Adrenal gland (tissue), 9 donors: ENCODE measurements at regions not wholly inside any gene's neighbourhood (a gene's known extent, or its start where the extent isn't known, plus 50 kb on each side); places are given as distances from the start of the nearest gene placed in this dataset.

ENCODE experiments used
- DNase-seq, 7 donors: peaks; one replicate each; pipeline ENCODE4 v3.0.0-alpha.2; 2019 to 2020
- H3K27ac ChIP-seq, 5 donors: fragments of 200-600 bp; sonication (generic) in 4 of 5; 1 replicate in 3 of 5; 2 replicates in 2 of 5; pipeline versions ENCODE4 v1.5.1 to v1.8.0; 2016 to 2020; ENCODE audit warnings: mild to moderate bottlenecking in 1 of 5
- H3K27me3 ChIP-seq: fragments of 200-600 bp; 2 replicates; pipeline ENCODE4 v1.8.0; 2021
- H3K36me3 ChIP-seq, 2 donors: fragments of 200-600 bp; replicated peaks in 1 of 2; 1 replicate in 1 of 2; 2 replicates in 1 of 2; pipeline versions ENCODE4 v1.5.1 to v1.8.0; 2018 to 2022
- H3K4me1 ChIP-seq, 2 donors: fragments of 200-600 bp; replicated peaks in 1 of 2; 1 replicate in 1 of 2; 2 replicates in 1 of 2; pipeline versions ENCODE4 v1.5.1 to v1.8.0; 2018 to 2021
- H3K4me3 ChIP-seq, 4 donors: fragments of 200-600 bp; sonication (generic) in 3 of 4; one replicate each; pipeline ENCODE4 v1.5.1; 2016 to 2018
- H3K9me3 ChIP-seq, 3 donors: fragments of 200-600 bp; sonication (generic) in 1 of 3; replicated peaks in 1 of 3; 1 replicate in 2 of 3; 2 replicates in 1 of 3; pipeline versions ENCODE4 v1.5.1 to v1.8.0; 2016 to 2021
- POLR2A ChIP-seq, 2 donors: fragments of 450-650 bp; IDR thresholded peaks; one replicate each; pipeline ENCODE4 v1.6.1; 2017; ENCODE audit warnings: antibody characterized with exemption in 2 of 2, mild to moderate bottlenecking in 2 of 2, moderate library complexity in 1 of 2
- whole genome bisulfite sequencing, 4 donors: extraction: QIAGEN DNeasy Blood & Tissue Kit in 2 of 4; methylation state at CpG; one replicate each; pipeline versions ENCODE4 v1.1.5 to v1.1.7; 2013 to 2017; 5-methylcytosine and 5-hydroxymethylcytosine counted together
- intact Hi-C, 2 donors: fragments of 100-400 bp; cut with DNase I; formaldehyde crosslinking; loops; one replicate each; pipeline versions ENCODE4 v1.14.1 to v1.15.0; 2022 to 2023
- TF ChIP-seq, protein P1 (sequence below), 6 experiments: fragments of 450-650 bp in 4 of 6; fragments of 200-600 bp in 2 of 6; sonication (generic) in 1 of 6; IDR thresholded peaks; 1 replicate in 5 of 6; 2 replicates in 1 of 6; pipeline versions ENCODE4 v1.5.1 to v1.8.0; 2016 to 2021; ENCODE audit warnings: antibody characterized with exemption in 6 of 6, mild to moderate bottlenecking in 2 of 6, moderate library complexity in 1 of 6
- donor health status: healthy with polysubstance abuse.
- donor health status: Bipolar disorder and iron deficiency.
- donor health status: DM: yes; HTN: yes; CAD: no.
- donor health status: DM: no; HTN: no; CAD: no.
- donor health status: DM: no; HTN: no; CAD: no.

DNA sequence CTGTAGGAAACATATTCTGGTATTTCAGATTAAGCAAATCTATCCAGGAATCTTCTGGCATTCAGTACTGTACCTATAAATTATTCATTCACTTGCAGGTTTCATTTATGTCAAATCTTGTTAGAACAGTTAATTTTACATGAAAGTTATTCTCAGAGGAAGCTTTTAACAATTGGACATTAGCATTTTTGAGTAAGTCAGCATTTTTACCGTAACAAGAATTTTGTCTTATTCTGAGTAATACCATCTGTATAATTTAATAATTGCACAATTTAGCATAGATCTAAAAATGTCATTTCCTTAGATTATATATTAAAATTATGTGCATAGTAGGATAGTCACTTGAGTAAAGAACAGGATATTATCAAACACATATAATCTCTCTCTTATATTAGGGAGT is 764.8 kb upstream of the LRFN5 start:
- Histone ChIP-seq H3K36me3 (no peaks in the 10 kb centered on the region), H3K4me3 (no peak overlapping the region), H3K27me3 (no peaks in the 10 kb centered on the region), H3K4me1 (no peaks in the 10 kb centered on the region), H3K9me3 (no peaks in the 10 kb centered on the region), H3K27ac (no peak overlapping the region)
- intact Hi-C loops = no loop called here
- WGBS, 4 donors = 61 to 73% (median 66%) methylated on average over 1 of the region's 1 CpG
- no peak for TF ChIP-seq POLR2A (IDR thresholded peaks at IDR 0.05)
- TF ChIP-seq, protein P1, sequence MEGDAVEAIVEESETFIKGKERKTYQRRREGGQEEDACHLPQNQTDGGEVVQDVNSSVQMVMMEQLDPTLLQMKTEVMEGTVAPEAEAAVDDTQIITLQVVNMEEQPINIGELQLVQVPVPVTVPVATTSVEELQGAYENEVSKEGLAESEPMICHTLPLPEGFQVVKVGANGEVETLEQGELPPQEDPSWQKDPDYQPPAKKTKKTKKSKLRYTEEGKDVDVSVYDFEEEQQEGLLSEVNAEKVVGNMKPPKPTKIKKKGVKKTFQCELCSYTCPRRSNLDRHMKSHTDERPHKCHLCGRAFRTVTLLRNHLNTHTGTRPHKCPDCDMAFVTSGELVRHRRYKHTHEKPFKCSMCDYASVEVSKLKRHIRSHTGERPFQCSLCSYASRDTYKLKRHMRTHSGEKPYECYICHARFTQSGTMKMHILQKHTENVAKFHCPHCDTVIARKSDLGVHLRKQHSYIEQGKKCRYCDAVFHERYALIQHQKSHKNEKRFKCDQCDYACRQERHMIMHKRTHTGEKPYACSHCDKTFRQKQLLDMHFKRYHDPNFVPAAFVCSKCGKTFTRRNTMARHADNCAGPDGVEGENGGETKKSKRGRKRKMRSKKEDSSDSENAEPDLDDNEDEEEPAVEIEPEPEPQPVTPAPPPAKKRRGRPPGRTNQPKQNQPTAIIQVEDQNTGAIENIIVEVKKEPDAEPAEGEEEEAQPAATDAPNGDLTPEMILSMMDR (IDR thresholded peaks at IDR 0.05) = no peak
- DNase-seq = no peak

GRCh38 chr14:40838601-40839000 is 768.1 kb upstream of the LRFN5 start:
- TF ChIP-seq, protein P1 (IDR thresholded peaks at IDR 0.05) = no peak
- TF ChIP-seq POLR2A (IDR thresholded peaks at IDR 0.05) = no peak
- no peak overlapping the region for H3K27ac ChIP-seq
- no peaks in the 10 kb centered on the region for H3K27me3 ChIP-seq
- no peak overlapping the region for H3K4me3 ChIP-seq
- no peak for DNase-seq
- intact Hi-C loops = no loop called here
- no peaks in the 10 kb centered on the region for H3K9me3 ChIP-seq
- WGBS, 4 donors = 62 to 72% (median 69%) methylated on average over 2 of the region's 2 CpGs
- no peaks in the 10 kb centered on the region for H3K4me1 ChIP-seq
- no peaks in the 10 kb centered on the region for H3K36me3 ChIP-seq

- TF ChIP-seq, protein P1 (IDR thresholded peaks at IDR 0.05) = no peak
- TF ChIP-seq POLR2A (IDR thresholded peaks at IDR 0.05) = no peak
- Histone ChIP-seq H3K36me3 (no peaks in the 10 kb centered on the region), H3K9me3 (no peaks in the 10 kb centered on the region), H3K4me1 (no peaks in the 10 kb centered on the region), H3K27ac (no peak overlapping the region), H3K4me3 (no peak overlapping the region), H3K27me3 (no peaks in the 10 kb centered on the region)
- intact Hi-C loops = no loop called here
- no peak for DNase-seq
Measured at GRCh38 chr14:40806471-40806870, 800.2 kb upstream of the LRFN5 start.

DNA sequence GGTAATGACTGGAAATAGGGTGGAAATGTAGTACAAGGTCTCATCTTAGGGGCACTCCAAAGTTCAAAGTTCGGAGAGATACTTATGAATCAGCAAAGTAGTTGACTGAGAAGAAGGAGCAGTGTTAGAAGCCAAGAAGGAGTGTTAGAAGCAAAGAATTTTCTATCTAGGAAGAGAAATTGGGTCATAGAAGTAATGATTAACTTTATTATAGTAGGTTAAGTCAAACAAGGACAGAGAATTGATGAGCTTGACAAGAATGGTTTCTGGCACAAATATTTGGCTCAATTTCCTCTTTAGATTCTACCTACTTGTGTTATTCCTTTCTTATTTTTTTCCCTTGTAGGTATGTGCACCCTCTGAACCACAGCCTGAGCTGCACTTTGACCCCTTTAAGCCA is 810.5 kb upstream of the LRFN5 start:
- Histone ChIP-seq H3K4me1 (no peaks in the 10 kb centered on the region), H3K27me3 (no peaks in the 10 kb centered on the region), H3K36me3 (no peaks in the 10 kb centered on the region), H3K9me3 (peaks cover 0 to 7% (median 0%) of the 10 kb centered on the region in 3 donors), H3K4me3 (no peak overlapping the region), H3K27ac (no peak overlapping the region)
- no peak for TF ChIP-seq POLR2A (IDR thresholded peaks at IDR 0.05)
- TF ChIP-seq, protein P1 (IDR thresholded peaks at IDR 0.05) = no peak
- intact Hi-C loops = no loop called here
- WGBS, 4 donors = 33 to 50% (median 42%) methylated on average over 1 of the region's 1 CpG
- no peak for DNase-seq
